Psoas muscle (tissue), 7 donors: ENCODE measurements at regions not wholly inside any gene's neighbourhood (a gene's known extent, or its start where the extent isn't known, plus 50 kb on each side); places are given as distances from the start of the nearest gene placed in this dataset.

Experiments used
- ATAC-seq, 4 donors: fragments of 200-7000 bp; cut with Tn5 transposase; one replicate each; pipeline ENCODE4 v1.9.1; 2020; ENCODE audit warnings: moderate library complexity in 3 of 4, mild to moderate bottlenecking in 2 of 4
- DNase-seq, 2 donors: peaks; one replicate each; pipeline ENCODE4 v3.0.0-alpha.2; 2020
- H3K27ac ChIP-seq: fragments of 200-600 bp; one replicate; pipeline ENCODE4 v1.8.0; 2022
- H3K27me3 ChIP-seq, 3 donors: fragments of 200-600 bp in 1 of 3; one replicate each; pipeline versions ENCODE4 v1.6.1 to v1.8.0; 2013 to 2022; ENCODE audit warnings: low read length in 2 of 3, mild to moderate bottlenecking in 2 of 3, moderate library complexity in 1 of 3; ENCODE audit not compliant: insufficient read depth in 3 of 3
- H3K36me3 ChIP-seq, 2 donors: fragments of 200-600 bp in 1 of 2; one replicate each; pipeline versions ENCODE4 v1.6.1 to v1.8.0; 2013 to 2022; ENCODE audit warnings: low read depth in 1 of 2, mild to moderate bottlenecking in 1 of 2, moderate library complexity in 1 of 2; ENCODE audit not compliant: insufficient read depth in 1 of 2
- H3K4me1 ChIP-seq: fragments of 200-600 bp; one replicate; pipeline ENCODE4 v1.8.0; 2022
- H3K4me3 ChIP-seq: fragments of 200-600 bp; one replicate; pipeline ENCODE4 v1.8.0; 2022; ENCODE audit warnings: mild to moderate bottlenecking
- H3K9me3 ChIP-seq: fragments of 200-600 bp; one replicate; pipeline ENCODE4 v1.8.0; 2022
- WGBS, 3 donors: extraction: QIAGEN DNeasy Blood & Tissue Kit; methylation state at CpG; one replicate each; pipeline versions ENCODE4 v1.1.6 to v1.1.7; 2013; 5-methylcytosine and 5-hydroxymethylcytosine counted together
- intact Hi-C, 2 donors: fragments of 100-400 bp; cut with DNase I; formaldehyde crosslinking; loops; one replicate each; pipeline versions ENCODE4 v1.11.0 to v1.14.2; 2022
- TF ChIP-seq, protein P1 (sequence below): fragments of 200-600 bp; IDR thresholded peaks from one replicate; pipeline ENCODE4 v1.8.0; 2022; ENCODE audit warnings: antibody characterized with exemption
- donor health status: healthy with polysubstance abuse.
- donor health status: DM: no; HTN: no; CAD: no; lungs with moderate emphysema.
- donor health status: Bipolar disorder and iron deficiency.
- donor health status: healthy.
- donor health status: DM: yes; HTN: yes; CAD: no.
- donor health status: DM: no; HTN: no; CAD: no.
- donor health status: DM: yes; HTN: yes; CAD: no.

DNA sequence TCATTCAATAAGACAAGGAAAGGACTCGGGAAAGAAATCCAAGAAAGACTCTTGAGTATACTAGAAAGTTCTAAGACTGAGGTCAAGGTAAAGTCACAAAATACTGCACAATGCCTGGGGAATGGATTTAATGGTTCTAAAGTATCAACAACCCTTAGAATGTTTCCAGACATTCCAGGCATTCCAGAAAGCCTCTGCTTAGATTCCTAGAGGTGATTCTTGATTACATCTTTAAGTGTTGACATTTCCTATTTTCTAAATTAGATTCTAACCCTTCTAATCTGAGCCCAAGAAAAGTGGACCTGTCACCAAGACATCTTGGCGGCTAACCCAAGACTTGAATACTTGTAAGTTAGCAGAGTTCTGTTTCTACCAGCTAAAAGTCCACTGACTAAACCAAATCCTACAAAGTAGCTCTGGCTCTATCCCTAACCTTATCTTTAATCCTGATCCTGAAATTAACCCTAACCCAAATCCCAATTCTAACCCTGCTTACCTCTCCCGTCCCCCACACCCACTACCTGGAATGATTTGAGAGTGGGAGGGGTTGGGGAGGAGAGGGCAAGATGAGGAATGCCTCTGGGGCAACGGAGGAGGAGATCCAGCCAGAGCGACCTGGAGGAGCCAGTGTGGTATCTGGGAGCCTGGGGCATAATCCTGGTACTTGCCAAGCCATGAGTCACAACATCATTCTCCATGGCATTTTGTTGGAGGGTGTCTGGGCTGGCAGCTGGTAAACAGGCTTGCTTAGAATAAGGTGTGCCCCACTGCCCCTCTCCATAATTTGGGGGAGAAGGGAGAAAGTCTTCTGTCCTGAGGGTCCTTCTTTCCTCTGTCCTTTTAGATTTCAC, 93.4 kb upstream of the HOXC13 start:
- DNase-seq: no peak
- TF ChIP-seq, protein P1, sequence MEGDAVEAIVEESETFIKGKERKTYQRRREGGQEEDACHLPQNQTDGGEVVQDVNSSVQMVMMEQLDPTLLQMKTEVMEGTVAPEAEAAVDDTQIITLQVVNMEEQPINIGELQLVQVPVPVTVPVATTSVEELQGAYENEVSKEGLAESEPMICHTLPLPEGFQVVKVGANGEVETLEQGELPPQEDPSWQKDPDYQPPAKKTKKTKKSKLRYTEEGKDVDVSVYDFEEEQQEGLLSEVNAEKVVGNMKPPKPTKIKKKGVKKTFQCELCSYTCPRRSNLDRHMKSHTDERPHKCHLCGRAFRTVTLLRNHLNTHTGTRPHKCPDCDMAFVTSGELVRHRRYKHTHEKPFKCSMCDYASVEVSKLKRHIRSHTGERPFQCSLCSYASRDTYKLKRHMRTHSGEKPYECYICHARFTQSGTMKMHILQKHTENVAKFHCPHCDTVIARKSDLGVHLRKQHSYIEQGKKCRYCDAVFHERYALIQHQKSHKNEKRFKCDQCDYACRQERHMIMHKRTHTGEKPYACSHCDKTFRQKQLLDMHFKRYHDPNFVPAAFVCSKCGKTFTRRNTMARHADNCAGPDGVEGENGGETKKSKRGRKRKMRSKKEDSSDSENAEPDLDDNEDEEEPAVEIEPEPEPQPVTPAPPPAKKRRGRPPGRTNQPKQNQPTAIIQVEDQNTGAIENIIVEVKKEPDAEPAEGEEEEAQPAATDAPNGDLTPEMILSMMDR: no peak
- Histone ChIP-seq H3K36me3 (no peaks in the 10 kb centered on the region), H3K4me1 (no peaks in the 10 kb centered on the region), H3K27me3 (peaks cover 0 to 49% (median 11%) of the 10 kb centered on the region in 3 donors), H3K27ac (no peak overlapping the region), H3K9me3 (no peaks in the 10 kb centered on the region), H3K4me3 (no peak overlapping the region)
- intact Hi-C loops: no loop called here
- 13 to 38% (median 31%) methylated on average over 5 of the region's 5 CpGs for WGBS, 3 donors
- no peak for ATAC-seq

DNA sequence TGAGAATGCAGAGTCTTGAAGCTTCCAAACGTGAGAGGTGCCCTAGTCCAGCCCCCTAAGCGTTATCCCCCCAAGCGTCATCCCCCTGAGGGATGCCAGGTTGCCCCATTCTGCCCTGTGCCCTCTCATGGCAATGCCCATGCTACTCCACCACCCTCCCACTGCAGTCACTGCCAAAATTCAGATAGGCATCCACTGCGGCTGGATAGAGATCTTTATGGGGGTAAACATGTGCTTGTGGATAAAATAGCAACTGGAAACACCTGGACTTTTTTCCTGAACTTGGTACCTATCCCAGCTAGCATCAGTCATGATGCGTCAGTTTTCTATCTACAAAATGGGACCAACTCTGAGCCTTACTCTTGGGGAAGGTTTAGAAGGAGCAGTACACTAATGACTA, 92.7 kb upstream of the HOXC13 start:
- Histone ChIP-seq H3K9me3 (no peaks in the 10 kb centered on the region), H3K4me1 (no peaks in the 10 kb centered on the region), H3K4me3 (no peak overlapping the region), H3K36me3 (no peaks in the 10 kb centered on the region), H3K27ac (no peak overlapping the region), H3K27me3 (peaks cover 2 to 54% (median 8%) of the 10 kb centered on the region in 3 donors)
- WGBS, 3 donors: 54 to 70% (median 64%) methylated on average over 5 of the region's 5 CpGs
- no peak for DNase-seq
- intact Hi-C loops: no loop called here
- no peak for ATAC-seq
- TF ChIP-seq, protein P1: no peak

DNA sequence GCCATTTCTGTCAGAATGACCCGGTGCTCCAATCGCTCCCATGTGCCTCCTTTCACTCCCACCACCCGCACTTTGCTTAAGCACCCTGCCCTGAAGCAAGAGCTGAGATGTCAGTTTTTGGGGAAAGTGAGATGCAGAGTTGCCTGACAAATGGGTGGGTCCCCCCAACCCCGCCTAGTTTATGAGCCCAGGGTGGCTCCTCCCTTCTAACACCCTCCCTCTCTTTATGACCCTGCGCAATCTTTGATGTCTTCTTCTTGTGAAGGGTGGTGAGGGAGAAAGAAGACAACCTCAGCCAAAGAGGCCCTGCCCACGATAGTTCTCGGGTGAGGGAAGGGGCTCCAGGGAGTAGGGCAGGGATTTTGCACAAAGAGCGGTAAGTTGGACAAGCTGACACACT, 89.5 kb upstream of the HOXC13 start:
- H3K9me3 ChIP-seq: no peaks in the 10 kb centered on the region
- 57 to 71% (median 62%) methylated on average over 8 of the region's 8 CpGs for WGBS, 3 donors
- H3K36me3 ChIP-seq: no peaks in the 10 kb centered on the region
- peaks cover 2 to 32% (median 10%) of the 10 kb centered on the region in 3 donors for H3K27me3 ChIP-seq
- no peaks in the 10 kb centered on the region for H3K4me1 ChIP-seq
- H3K27ac ChIP-seq: no peak overlapping the region
- ATAC-seq (no peak), DNase-seq (no peak)
- intact Hi-C loops: no loop called here
- TF ChIP-seq, protein P1: no peak
- H3K4me3 ChIP-seq: no peak overlapping the region

DNA sequence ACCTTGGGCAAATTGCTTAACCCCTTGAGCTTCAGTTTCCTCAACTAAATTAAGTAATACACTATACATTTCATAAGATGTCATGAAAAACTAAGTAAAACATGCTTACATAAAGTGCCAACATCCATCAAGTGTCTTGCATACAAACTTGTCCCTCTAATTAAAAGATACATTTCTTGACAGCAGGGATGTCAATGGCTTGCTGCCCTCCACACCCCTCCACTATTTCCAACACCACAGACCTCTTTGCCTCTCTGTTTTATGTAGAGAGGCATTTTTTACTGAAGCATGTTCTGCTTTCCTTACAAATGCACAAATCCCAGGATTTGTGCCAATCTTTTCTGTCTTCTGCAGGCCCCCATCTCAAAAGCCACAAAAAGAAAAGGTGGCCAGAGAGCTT, 89.0 kb upstream of the HOXC13 start:
- ATAC-seq (no peak), DNase-seq (no peak)
- no peaks in the 10 kb centered on the region for H3K9me3 ChIP-seq
- intact Hi-C loops: no loop called here
- no peak overlapping the region for H3K4me3 ChIP-seq
- H3K27ac ChIP-seq: no peak overlapping the region
- TF ChIP-seq, protein P1: no peak
- H3K36me3 ChIP-seq: no peaks in the 10 kb centered on the region
- peaks cover 2 to 34% (median 10%) of the 10 kb centered on the region in 3 donors for H3K27me3 ChIP-seq
- no peaks in the 10 kb centered on the region for H3K4me1 ChIP-seq

DNA sequence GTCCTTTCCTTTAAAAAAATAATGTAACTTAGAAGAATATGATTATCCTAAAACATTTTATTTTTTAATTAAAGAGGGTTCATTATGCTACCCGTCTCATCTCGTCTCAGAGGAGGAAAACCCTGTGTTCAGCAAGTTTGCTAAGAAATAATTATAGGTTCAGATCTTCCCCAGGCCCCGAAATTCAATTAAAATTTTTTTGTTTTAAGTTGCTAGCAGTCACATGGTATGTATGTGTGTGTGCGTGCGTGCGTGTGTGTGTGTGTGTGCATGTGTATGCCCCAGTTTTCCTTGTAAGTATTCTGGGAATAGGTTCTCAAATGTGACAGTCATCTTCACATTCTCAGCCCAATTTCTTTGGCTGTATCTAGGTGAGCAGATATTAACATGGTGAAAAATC, 86.6 kb upstream of the HOXC13 start:
- ATAC-seq: no peak
- H3K4me3 ChIP-seq: no peak overlapping the region
- TF ChIP-seq, protein P1: no peak
- intact Hi-C loops: no loop called here
- H3K4me1 ChIP-seq: no peaks in the 10 kb centered on the region
- no peaks in the 10 kb centered on the region for H3K9me3 ChIP-seq
- WGBS, 3 donors: 83 to 88% (median 86%) methylated on average over 6 of the region's 6 CpGs
- peaks cover 2 to 23% (median 7%) of the 10 kb centered on the region in 3 donors for H3K27me3 ChIP-seq
- no peak for DNase-seq
- H3K36me3 ChIP-seq: no peaks in the 10 kb centered on the region
- no peak overlapping the region for H3K27ac ChIP-seq
